NCI-H82 (cell line): ENCODE measurements at regions not wholly inside any gene's neighbourhood (a gene's known extent, or its start where the extent isn't known, plus 50 kb on each side); places are given as distances from the start of the nearest gene placed in this dataset.
A peak's percentile ranks its signal among the peaks of the same experiment; 100 is the strongest.

Experiments used
- DNase-seq: peaks from one replicate; lab custom pipeline; 2025; lab: John Stamatoyannopoulos, UW

DNA sequence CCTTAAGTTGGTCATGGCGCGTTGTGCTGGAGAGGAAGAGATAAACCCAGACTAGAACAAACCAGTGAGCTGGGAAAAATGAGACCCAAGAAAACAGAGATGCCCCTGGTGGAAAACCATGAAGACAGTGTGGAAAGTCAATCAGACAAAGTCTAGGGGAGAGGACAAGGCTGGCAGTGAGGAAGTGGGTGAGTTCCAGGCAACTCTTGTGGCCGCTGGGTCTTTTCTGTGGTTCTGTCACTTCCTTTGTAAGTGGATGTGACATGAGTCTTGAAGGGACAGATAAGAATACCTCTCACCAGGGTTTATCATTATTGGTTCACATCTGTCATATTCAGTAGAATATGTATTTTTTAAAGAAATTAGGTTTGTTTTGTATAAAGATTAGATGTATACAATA is 738.4 kb downstream of the DHX35 start:
- DNase-seq, result no peak

DNA sequence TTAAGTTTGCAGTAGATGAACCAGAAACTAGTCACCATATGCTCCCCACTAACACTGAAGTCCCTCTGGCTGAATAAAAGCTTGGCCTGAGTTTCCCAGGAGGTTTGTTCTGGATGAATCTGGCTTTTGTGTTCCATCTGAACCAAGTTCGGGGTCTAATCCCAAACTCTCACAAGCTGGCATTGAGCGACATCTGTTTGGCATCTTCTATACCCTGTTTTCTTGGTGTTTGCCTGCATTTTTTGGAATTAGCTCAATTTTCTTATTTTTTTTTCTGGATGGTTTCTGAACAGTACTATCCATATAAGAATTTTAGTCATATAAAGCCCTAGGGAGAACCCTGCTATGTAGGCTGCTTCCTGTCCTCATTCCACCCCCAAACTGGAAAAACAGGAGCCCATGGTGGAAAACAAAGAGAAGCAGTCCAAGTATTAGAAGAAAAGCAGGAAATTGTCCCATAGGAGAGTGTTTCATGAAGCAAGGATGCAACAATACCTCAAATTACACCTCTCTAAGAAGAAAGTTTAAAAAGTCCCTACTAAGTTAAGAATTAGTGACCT is 737.1 kb downstream of the DHX35 start:
- DNase-seq, result no peak

DNA sequence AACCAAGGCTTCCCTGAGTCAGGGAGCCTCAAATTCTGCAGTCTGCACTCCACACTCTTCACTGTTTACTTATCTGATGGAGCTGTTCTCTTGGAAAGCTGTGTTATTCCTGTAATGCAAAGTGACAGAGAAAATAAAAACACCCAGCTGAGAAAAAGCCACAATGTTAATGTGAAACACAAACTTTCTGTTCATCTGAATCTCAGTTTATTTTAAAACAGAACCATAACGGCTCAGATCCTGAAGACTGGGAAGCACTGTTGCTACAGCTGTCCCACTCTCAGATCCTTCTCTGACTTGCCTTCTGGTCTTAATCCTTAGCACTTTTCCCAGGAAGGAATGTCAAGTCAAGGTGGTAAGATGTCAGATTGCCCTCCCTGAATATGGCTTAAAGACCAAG is 736.6 kb downstream of the DHX35 start:
- no peak for DNase-seq

DNA sequence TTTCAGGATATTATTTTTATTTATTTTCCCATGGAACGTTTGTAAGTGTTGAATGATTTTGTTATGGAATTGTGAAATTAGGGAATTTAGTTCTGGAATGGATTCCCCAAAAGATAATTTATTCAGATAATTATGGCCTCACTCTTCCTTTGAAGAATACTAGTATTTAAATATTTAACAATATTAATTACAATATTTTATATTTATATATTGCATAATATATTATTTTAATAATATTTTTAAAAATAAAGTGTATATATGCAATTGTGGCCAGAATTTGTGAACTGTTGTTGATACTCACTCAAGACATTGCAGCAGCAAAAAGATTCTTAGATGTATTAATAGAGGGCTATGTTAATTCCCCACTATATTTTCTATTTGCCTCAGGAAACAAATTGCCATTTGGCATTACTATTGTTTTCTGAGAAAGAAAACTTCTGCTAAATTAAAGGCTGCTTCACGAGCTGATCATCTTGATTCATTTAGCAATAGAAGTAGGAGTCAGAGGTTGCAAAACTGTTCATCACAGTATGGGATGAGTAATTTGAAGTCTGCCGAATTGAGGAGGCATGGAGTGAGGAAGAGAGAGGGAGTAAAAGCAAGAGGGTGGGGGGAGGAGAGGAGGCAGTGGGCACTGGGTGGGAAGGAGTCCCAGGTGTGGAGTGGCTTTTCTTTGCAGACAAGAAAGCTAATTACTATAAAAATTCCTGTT is 729.2 kb downstream of the DHX35 start:
- DNase-seq, result no peak

DNA sequence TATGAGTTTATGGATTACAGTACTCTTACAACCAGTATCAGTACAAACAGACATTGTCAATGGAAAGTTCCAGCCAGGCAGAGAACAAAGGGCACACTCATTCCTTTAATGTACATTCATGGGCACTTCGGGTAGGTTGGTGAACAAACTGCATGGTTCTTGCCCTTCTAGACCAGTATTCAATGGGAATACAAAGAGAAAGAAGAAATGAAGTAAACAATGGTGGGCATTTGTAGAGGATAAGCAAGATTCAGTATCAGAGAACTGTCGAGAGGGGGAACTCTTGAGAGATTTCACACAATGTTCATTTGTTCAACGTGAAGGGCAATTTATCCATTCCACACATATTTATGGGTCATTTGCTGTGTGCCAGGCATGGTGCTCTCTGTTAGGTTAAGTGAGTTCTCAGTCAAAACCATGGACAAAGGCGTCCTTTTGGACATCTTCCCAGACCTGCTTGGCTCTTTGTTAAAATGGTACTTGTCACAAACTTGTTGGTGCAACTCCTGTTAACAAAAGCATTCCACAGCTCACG is 714.8 kb downstream of the DHX35 start:
- DNase-seq, result peak; percentile 41

DNA sequence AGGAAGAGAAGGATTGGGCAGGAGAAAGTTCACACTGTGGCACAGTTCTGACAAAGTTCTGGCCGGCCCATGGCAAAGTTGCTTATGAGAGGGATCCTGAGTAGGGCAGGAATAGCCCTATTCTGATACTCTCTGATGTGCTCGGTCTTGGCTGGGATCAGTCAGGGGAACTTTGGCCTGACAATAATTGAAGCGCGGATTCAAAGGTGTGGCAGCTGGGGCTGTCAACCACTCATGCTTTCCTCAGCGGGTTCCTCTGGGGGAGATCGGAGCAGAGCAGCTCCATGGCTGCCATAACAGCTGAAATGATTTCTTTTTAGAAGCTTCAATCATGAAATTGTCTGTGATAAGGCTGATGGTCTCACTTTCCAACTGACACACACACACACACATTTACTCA is 714.1 kb downstream of the DHX35 start:
- DNase-seq, result no peak

DNA sequence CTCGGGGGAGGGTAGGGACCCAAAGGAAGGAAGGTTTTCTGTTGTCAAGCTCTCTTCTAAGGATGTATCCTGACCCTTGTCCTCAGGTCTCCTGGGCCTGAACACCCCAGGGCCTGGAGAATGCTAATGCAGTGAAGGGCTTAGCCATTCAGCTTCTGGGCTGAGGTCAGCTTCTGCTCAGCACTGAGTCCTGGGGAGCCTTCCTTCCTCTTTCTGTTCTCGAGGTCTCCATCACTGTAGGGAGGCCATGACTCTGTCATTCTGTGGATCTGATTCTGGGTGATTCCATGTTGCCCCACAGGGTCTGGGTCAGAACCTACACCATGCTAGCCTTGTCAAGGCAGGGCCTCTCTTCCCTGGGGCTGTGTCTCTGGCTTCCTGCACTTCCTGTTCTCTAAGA is 712.7 kb downstream of the DHX35 start:
- DNase-seq, result no peak

DNA sequence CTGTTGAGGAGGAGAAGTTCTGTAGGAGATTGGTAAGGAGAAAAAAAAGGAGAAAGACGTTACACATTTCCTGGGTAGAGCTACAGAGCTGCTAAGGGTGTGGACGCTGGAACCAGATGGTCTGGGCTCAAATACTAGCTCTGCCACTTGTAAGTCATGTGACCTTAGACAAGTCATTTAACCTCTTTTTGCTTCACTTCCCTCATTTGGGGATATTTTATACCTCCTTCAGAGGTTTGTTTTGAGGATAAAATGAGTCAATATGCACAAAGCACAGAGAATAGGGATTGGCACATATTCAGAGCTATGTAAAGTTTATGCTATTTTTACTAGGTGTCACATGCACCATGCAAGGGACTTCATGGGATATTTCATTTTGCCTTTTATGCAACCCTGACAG is 708.8 kb downstream of the DHX35 start:
- no peak for DNase-seq

DNA sequence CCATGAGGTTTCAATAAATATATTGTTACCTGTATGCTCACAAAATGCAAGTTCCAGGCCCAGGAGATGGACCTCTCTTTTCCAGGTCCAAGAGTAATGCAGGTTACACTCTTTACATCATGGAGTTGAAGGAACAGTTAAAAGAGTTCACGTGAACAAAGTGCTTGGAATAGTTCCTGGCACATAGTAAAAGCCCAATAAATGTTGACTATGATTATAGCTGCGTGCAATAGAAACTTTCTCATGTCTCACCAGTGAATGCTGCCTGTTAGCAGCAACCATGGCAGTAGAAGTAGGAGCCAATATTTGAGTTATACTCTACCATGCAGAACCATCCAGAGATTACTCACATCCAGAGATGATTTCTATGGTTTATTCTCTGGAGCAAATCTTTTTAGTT is 707.5 kb downstream of the DHX35 start:
- DNase-seq, result no peak

DNA sequence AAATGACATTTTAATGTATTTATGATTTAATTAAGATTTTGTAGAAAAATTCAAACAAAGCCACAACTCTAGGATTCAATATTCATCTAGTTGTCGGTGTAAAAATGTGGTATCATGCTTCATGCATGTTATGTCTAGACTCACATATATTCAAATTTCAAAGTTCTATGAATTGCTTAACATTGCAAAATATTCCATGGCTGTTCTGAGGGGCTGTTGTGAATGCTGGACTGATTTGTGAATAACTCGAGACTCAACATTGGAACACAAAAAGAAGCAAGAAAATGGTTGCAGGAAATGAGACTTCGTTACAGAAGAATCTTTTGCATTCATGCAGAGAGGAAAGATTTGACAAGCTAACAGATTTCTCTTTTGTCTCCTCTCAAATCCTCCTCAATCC is 705.9 kb downstream of the DHX35 start:
- DNase-seq, result no peak

DNA sequence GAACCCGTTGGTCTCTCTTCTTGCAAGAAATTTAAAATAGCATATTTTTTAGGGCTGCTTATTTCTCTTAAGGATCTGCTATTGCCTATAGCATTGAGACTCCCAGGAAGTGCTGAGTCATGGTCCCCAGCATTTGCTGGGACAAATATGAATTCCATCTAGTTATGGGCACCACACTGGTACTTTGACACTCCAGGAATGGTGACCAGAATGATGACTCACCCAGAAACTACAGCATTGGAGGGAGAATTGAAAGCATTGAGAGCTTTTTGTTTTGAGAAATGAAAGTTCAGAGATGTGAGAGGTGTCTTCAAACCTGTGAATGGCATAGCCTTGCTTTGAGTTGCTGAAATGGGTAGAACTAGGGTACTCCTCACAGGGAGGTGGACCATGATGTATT is 699.7 kb downstream of the DHX35 start:
- DNase-seq, result no peak

DNA sequence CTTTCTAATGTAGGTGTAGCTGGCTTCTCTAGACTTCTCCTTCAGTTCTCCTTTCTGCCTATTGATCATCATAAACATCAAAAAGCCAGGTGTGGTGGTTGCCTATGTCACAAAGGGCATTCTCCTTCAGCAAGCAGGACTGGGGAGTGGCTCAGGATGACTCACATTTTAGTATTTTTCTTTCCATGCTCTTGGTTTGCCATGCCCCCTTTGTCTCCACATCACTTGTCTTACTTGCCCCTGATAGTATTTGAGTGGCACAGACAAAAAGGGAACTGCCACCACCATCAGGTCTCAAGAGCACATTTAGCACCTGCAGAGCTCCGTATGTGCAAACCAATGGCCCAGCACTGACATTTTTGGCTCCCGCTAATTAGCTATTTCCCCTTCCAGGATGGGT is 698.8 kb downstream of the DHX35 start:
- DNase-seq, result no peak

DNA sequence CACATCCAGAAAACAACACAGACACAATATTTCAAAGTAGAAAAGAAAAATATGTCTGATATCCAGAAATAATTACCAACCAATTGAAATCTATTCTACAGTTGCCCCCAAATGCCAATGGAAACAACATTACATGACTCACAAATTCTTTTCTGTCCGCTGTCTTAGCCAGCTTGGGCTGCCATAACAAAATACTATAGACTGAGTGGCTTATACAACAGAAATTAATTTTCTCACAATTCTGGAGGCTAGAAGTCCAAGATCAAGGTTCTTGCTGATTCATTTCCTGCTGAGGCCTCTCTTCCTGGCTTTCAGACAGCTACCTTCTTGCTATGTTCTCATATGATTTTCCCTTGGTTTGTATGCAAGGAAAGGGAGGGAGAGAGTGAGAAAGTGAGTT is 698.1 kb downstream of the DHX35 start:
- DNase-seq, result no peak

DNA sequence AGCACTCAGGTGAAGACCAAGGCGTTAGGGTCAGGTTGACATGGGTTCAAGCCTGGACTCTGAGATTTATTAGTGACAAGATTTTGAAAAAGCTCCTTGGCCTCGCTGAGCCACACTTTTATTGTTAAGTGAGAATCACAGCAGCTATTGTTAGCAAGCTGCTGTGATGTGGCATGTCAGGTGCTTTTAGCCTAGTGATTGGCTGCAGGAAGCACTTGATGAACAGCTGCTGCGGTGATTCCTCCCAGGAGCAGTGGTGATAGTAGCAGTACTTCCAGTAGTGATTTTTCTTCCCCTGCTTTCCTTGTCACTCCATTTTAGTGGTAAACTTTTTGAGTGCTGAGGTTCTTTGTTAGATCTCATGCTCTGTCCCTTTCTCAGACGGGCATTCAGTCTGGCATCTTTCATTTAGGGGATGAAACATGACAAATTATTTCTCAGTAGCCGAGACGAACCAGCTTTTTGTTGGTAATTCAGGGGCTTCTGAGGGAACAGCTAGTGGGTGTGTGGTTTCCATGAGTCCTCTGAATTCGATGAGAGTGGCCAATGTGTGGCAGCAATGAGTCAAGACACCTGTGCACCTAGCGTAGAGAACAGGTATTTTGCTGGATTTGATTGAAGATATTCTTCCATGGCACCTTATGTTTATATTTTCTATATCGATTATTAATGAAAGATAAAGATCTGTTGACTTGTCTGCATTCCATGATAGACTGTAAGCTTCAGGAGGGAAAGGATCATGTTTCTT is 696.7 kb downstream of the DHX35 start:
- no peak for DNase-seq

DNA sequence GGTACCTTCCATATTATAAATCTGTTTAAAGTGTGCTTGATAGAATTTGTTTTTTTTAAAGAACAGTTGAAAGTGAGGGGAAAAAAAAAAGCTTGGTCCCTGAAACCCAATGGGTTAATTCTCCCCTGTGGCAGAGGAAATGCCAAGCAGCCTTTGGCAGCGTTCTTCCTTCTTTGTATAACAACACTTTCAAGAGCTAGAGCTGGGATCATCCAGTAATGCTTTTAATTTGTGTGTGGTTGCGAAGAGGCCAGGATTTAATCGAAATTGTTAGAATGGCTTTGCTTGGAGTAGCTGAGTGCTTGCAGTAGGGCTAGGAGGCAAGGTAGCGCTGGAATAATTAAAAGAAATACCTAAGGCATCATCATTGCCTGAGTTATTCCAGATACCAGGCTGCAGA is 692.0 kb downstream of the DHX35 start:
- DNase-seq, result no peak

DNA sequence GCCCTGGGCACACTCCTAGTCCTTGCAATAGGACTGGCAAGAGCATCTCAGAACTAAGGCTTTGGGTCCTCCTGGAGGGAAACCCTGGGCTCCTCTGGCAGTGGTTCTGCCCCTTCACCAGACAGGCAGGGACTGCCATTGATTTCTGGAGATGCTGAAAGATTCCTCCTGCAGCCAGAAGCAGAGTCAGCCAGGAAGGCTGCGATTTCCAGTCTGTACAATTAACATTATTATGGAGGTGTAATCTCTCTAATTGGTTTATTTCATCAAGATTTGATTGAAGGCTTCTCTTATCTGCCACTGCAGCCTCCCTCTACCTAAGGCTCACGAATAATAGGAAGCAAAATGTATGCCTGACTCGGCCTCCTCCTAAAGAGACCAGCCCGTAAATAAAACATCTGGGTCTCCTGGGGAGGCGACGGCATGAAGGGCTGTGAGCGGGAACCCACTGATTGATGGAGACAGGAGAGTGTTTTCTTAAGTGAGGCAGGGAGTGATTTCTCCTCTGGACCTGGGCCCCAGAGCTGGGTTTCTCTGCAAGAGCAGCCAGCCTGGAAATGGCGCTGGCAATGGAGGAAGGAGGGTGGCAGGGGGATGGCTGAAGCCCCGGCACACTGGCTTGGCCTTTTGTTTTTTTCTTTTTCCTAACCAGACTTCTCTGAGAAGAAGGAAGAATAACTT is 689.6 kb downstream of the DHX35 start:
- peak; percentile 33 for DNase-seq

DNA sequence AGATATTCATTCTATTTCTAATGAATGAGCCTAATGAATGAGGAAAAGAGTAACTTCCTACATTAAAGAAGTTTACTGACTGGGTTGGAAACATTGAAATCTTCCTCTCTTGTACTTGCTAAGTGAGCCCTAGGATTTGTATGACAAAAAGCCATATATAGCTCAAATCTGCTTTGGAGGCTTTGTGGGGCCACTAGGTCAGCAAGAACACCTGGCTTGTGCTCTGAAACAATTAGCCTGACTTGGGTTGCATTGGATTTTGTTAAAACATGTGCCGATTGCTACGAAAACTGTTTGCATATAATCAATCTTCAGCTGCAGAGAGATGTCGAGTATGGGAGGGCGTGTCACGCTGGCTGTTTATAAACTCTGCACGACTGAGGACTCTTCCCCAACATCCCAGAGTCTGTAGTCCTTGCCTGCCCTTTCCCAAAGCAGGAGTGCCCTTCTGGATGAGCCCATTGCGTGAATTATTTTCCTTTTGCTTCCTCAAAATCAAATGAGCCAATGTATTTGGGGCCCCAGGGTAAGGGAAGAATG is 684.8 kb downstream of the DHX35 start:
- DNase-seq, result no peak

DNA sequence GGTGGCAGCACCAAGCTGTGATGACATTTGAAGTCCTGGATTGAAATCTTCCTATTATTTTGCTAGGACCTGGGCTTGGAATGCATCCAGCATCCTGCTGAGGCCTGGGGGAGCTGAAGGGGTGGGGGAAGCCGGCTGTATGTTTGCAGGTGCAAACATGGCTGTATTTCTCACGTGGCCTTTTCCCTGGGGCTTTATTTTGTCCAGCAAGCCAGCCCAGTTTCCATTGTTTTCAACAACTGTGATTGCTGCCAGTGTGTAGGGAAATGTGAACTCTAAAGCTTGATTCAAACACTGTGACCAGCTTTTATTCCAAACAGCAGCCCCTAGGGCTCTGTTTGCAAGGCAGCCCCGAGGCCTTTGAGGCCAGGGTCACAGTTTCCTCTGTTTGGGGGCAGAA is 683.0 kb downstream of the DHX35 start:
- DNase-seq, result no peak

DNA sequence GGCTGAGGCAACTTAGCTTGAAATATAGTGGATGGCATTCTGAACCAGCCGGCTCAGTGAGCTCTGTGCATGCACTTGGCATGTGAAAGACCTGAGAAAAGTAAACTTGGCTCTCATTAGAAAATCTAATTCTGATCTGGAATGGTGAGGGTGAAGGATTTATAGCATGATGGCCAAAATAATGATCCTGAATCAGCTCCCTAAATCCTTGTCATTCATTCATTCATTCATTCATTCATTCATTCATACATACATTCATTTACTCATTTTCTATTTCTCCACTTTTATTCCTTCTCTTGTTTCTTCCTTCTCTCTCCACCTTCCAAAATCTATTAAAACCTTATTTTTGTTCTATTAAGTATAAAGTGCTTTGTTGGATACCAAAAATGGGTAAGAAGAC is 681.1 kb downstream of the DHX35 start:
- no peak for DNase-seq

DNA sequence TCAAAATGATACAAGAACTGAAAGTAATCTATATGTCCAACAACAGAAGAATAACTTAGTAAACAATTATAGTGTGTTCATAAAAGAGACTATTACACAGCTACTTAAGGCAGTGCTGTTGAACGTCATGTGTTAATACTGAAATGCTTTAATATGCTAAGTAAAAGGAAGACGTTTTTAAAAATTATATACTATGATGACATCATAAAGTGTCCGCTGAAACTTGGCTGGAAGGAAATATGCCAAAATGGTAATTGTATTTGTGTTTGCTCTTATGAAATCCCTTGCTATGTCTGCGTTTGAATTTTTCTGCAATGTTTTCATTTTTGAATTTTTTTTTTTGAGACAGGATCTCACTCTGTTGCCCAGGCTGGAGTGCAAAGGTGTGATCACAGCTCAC is 679.3 kb downstream of the DHX35 start:
- DNase-seq, result no peak

DNA sequence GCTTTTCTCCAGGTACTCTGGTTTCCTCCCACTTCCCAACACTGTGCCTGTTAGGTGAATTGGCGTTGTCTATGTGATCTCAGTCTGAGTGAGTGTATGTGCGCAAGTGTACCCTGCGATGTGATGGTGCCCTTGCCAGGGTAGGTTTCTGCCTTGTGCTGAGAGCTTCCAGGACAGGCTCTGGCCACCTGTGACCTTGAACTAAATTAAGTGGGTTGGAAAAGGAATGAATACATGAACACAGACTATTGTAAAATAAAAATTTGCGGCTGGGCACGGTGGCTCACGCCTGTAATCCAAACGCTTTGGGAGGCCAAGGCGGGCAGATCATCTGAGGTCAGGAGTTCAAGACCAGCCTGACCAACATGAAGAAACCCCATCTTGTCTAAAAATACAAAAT is 678.0 kb downstream of the DHX35 start:
- DNase-seq, result no peak

DNA sequence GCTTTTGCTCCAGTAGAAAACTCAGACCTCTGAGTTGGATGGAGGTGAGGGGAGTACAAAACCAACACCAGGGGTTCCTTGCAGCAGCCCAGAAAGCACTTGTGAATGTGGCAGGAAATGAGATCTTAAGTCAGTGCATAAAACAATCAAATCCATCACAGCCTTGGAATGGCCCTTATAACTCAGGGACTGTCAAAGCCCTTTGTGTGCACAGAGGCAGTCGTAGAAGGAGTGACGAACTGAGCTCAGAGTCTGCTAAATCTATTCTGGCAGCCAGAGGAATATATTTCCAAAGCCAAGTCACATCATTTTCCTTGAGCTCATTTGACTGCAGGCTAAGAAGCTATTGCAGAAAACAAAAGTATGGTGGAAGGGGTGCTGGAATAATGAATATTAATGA is 676.6 kb downstream of the DHX35 start:
- no peak for DNase-seq

DNA sequence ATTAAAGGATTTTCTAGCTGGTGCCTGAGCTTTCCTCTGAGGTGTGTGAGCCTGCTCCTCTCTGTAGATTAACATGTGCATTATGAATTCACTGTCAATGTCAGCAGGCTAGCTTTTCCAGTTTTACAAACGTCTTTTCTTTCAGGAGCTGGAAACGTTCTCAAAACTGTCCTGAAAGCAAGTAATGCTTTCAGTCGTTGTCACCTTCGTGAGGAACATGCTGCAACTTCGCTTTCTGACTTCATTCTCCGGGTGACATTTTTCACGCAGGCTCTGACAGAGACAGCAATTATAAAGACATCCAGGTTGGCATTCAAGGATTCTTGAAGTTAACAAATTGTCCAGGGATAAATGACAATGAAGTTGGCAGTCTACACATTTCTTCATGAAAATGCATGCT is 671.5 kb downstream of the DHX35 start:
- DNase-seq, result no peak
